GM13977 (cell line): ENCODE measurements at regions not wholly inside any gene's neighbourhood (a gene's known extent, or its start where the extent isn't known, plus 50 kb on each side); places are given as distances from the start of the nearest gene placed in this dataset.
A peak's percentile ranks its signal among the peaks of the same experiment; 100 is the strongest.

Experiments used
- DNase-seq: peaks from one replicate; pipeline ENCODE4 v3.0.0; 2012; ENCODE audit warnings: low spot score
- in situ Hi-C: fragments of 300-500 bp; cut with MboI; formaldehyde crosslinking; loops from one replicate; pipeline ENCODE4 v1.12.0; 2022; ENCODE audit warnings: low sequenced_read_pairs, low pct_unique_long_range_greater_than_20kb, mixed read lengths, inconsistent platforms; ENCODE audit not compliant: unreplicated experiment
- TF ChIP-seq, protein P1 (sequence below): IDR thresholded peaks from 2 replicates; pipeline ENCODE4 v1.5.1; 2012; ENCODE audit warnings: mild to moderate bottlenecking, control low read depth; ENCODE audit not compliant: insufficient read depth; ENCODE audit errors: extremely low read depth, missing control alignments

DNA sequence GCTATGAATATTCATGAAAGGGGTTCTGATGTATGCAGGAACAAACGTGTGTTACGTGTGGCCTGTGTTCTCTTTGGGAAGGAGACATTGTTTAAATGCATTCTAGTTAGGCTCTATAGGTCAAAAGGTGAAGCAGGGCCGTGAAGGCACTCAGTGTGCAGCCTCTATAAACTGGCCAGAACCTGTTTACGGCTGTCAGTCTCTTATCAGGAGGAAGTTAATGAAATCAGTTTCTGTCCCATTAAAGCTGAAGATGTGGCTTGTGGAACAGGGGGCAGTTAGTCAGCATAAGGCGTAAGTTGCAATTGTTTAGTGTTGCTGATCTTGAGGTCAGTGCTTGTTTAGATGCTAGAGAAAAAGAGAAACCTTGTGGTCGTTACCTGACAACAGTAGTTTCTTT, 111.5 kb upstream of the KCNG1 start:
- TF ChIP-seq, protein P1, sequence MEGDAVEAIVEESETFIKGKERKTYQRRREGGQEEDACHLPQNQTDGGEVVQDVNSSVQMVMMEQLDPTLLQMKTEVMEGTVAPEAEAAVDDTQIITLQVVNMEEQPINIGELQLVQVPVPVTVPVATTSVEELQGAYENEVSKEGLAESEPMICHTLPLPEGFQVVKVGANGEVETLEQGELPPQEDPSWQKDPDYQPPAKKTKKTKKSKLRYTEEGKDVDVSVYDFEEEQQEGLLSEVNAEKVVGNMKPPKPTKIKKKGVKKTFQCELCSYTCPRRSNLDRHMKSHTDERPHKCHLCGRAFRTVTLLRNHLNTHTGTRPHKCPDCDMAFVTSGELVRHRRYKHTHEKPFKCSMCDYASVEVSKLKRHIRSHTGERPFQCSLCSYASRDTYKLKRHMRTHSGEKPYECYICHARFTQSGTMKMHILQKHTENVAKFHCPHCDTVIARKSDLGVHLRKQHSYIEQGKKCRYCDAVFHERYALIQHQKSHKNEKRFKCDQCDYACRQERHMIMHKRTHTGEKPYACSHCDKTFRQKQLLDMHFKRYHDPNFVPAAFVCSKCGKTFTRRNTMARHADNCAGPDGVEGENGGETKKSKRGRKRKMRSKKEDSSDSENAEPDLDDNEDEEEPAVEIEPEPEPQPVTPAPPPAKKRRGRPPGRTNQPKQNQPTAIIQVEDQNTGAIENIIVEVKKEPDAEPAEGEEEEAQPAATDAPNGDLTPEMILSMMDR: no peak
- in situ Hi-C loops: no loop called here
- no peak for DNase-seq

DNA sequence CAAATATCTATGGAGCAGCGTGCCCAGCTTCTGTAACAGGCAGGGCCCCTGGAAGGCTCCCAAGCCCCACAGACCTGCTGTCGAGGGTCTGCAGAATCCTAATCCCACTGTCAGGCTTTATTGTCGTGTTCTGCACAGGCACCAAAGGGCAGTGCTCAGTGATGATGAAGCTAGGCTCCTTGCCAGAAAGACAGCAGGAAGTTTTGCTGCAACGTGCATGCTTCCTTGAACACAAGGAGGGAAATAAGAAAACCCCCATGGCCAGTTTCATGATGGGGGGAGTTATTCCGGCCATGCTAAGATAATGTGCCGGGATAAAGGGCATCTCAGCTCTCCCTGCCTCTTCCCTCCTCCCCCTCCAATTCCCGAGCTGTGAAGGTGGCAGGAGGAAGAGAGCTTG, 109.4 kb upstream of the KCNG1 start:
- DNase-seq: no peak
- TF ChIP-seq, protein P1: no peak
- in situ Hi-C loops: no loop called here

DNA sequence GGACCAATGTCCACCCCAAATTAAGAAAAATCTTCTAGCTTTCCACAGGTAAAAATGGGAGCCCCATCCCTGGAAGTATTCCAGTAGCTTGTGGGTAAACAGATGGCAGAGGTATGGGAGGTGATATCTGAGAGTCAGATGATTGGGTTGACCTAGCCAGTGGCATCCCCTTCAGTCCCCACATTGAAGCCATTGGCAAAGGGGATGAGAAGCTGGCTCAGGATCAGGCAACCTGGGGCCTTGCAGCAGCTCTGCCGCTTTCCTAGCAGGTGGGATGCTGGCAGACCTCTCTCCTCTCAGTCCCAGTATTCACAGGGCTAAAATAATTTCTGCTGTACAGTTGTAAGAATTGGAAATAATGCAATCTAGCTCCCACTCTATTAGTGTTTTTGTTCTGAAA, 108.9 kb upstream of the KCNG1 start:
- in situ Hi-C loops: no loop called here
- no peak for DNase-seq
- TF ChIP-seq, protein P1: no peak

DNA sequence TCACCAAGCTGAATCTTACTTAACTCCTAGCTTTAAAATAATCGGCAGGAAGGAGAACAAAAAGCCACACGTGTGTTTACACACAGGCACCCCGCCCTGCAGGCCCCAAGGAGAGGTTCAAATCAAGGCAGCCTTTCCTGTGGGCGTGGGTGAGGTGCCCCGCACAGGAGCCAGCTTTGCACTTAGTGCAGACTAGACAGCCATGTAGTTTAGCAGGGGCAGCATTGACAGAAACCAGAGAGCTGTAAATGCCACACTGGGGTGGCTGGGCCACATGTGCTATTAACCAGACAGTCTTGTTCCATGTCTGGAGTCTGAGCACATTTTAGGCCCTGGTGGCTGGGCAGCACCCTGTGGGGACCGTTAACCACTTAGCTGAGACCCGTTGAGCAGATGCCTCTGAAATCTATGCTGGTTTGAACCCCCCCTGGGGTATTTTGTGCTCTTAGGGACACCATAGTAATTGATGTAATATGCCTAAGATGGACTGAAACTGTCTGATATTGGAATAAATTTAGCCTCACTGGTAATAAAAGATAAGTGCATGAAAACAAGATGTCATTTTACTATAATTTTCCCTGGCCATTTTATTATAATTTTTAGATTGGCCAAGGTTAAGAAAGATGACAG, 106.4 kb upstream of the KCNG1 start:
- no peak for DNase-seq
- in situ Hi-C loops: no loop called here
- TF ChIP-seq, protein P1: no peak

DNA sequence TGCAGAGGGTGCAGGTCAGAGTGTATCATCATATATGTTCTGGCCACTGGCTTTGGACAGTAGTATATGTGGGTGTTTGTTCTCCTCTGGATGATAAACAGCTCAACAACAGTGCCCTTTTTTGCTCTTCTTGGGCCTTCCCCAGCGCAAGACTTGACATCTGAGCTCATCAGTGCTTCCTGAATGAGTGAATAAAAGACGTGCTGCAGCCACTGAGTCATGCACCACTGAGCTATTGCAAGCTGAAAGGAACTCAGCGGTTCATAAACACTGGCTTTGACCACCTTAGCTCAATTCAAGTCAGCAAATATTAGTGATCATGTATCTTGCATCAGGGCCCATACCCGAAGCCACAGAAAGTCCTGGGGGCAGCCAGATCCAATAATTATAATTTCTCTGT, 105.3 kb upstream of the KCNG1 start:
- in situ Hi-C loops: no loop called here

DNA sequence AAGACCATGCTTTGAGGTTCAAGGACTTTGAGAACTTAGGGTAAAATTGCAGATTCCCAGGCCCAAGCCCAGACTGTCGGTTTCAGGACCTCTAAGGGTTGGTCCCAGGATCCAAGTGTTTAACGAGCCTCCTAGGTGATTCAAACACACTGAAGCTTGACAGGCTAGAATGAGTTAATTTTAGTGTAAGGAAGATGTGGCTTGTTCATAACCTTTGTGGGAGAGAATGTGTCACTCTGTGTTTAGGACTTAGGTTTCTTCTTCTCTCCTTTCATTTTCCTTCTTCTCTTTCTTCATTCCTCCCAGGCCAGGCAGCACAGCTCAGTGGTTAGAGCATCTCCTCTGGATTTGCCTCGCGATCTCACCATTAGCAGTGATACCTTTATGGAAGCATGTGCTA, 104.8 kb upstream of the KCNG1 start:
- DNase-seq: no peak
- TF ChIP-seq, protein P1: no peak
- in situ Hi-C loops: no loop called here

More for the DNA sequence above, 105.3 kb upstream of the KCNG1 start:
- TF ChIP-seq, protein P1: no peak
- peak; percentile 38 for DNase-seq

DNA sequence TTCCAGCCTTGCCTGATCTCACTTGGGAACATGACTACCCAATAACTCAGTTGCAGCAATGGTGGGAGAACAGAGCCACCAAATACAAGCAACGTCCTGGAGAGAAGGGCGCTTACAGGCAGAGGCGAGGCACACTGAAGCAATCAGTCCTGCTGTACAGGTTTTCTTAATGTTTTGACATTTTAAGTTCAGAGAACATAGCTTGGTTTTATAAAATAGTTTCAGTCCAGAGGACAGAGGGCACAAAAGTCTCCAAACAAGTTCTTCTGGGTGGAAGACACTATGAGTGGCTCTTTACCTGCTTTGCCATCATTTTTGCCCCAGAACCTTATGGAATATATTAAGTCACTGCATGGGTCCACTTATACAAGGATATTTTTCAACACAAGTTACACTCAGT, 103.4 kb upstream of the KCNG1 start:
- TF ChIP-seq, protein P1: no peak
- no peak for DNase-seq
- in situ Hi-C loops: no loop called here
